ENCODE measurements at regions not wholly inside any gene's neighbourhood (a gene's known extent, or its start where the extent isn't known, plus 50 kb on each side); places are given as distances from the start of the nearest gene placed in this dataset.

DNA sequence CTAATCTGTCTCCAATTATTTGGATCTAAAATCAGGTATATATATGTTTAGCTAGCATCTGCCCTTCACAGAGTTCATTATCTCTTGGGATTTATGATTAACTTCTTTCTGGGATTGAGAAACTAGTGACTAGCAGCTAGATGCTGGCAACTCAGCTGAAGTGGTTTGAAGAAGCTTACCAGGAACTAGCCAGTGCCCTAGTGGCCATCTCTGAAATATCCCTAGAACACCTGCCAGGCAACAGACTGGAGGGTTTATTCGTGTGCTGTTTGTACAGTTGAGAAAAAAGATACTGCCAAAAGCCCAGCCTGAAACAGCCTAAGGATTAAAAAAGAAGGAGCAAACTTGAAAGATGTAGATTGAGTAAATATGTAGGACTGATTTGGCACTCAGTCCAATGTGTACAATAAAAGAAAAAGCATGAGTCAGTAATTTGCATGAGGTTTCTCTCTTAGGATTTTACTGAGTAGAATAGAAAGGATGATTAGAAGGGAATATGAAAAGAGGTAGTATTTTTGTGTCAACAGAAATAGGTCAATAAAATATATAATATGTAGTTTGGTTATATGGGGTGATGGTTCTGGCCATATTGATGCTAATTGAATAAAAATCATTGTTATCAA, 1144.6 kb upstream of the ADGRL2 start:
- TF ChIP-seq CEBPB (IDR thresholded peaks at IDR 0.05) (no peak), RAD21 (IDR thresholded peaks at IDR 0.05; ENCODE audit: low read depth) (peak; percentile 24)

DNA sequence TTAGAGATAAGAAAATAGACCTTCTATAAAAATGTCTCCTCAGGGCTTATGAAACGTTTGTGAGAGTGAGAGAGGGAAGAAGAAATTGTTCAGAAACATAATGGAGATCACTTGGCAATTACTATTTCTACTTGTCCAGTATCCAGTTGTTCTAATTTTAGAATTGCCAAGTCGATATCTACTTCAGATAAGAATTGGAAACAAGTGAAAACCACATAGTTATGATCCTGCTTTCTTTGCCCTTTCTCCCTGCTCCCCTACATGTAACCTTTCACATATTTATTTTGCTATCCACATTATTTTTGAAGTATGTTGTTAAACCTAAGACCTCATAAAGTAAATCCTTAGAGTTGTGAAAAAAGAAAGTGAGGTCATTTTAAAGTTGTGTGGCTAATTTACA, 1154.7 kb upstream of the ADGRL2 start:
- TF ChIP-seq TAF1 (IDR thresholded peaks at IDR 0.05; ENCODE audit: low read depth): no peak
- TF ChIP-seq, protein P1, sequence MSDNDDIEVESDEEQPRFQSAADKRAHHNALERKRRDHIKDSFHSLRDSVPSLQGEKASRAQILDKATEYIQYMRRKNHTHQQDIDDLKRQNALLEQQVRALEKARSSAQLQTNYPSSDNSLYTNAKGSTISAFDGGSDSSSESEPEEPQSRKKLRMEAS (IDR thresholded peaks at IDR 0.05): no peak
- no peak for TF ChIP-seq CEBPB (IDR thresholded peaks at IDR 0.05)
- TF ChIP-seq NFIC (IDR thresholded peaks at IDR 0.05): no peak
- no peak for TF ChIP-seq TCF12 (IDR thresholded peaks at IDR 0.05; ENCODE audit: low read depth)
- TF ChIP-seq CREB1 (IDR thresholded peaks at IDR 0.05; ENCODE audit: low read depth): no peak
- TF ChIP-seq YY1 (IDR thresholded peaks at IDR 0.05; ENCODE audit: low read depth): no peak
- TF ChIP-seq, protein P2, sequence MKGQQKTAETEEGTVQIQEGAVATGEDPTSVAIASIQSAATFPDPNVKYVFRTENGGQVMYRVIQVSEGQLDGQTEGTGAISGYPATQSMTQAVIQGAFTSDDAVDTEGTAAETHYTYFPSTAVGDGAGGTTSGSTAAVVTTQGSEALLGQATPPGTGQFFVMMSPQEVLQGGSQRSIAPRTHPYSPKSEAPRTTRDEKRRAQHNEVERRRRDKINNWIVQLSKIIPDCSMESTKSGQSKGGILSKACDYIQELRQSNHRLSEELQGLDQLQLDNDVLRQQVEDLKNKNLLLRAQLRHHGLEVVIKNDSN (IDR thresholded peaks at IDR 0.05): no peak
- TF ChIP-seq EP300 (IDR thresholded peaks at IDR 0.05; ENCODE audit: borderline replicate concordance): no peak
- no peak for TF ChIP-seq FOXM1 (IDR thresholded peaks at IDR 0.05; ENCODE audit: borderline replicate concordance, low read depth)
- no peak for TF ChIP-seq ZBTB7A (IDR thresholded peaks at IDR 0.05; ENCODE audit: low read depth)
- TF ChIP-seq, protein P3, sequence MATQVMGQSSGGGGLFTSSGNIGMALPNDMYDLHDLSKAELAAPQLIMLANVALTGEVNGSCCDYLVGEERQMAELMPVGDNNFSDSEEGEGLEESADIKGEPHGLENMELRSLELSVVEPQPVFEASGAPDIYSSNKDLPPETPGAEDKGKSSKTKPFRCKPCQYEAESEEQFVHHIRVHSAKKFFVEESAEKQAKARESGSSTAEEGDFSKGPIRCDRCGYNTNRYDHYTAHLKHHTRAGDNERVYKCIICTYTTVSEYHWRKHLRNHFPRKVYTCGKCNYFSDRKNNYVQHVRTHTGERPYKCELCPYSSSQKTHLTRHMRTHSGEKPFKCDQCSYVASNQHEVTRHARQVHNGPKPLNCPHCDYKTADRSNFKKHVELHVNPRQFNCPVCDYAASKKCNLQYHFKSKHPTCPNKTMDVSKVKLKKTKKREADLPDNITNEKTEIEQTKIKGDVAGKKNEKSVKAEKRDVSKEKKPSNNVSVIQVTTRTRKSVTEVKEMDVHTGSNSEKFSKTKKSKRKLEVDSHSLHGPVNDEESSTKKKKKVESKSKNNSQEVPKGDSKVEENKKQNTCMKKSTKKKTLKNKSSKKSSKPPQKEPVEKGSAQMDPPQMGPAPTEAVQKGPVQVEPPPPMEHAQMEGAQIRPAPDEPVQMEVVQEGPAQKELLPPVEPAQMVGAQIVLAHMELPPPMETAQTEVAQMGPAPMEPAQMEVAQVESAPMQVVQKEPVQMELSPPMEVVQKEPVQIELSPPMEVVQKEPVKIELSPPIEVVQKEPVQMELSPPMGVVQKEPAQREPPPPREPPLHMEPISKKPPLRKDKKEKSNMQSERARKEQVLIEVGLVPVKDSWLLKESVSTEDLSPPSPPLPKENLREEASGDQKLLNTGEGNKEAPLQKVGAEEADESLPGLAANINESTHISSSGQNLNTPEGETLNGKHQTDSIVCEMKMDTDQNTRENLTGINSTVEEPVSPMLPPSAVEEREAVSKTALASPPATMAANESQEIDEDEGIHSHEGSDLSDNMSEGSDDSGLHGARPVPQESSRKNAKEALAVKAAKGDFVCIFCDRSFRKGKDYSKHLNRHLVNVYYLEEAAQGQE (IDR thresholded peaks at IDR 0.05; ENCODE audit: low read depth): no peak
- no peak for TF ChIP-seq EGR1 (IDR thresholded peaks at IDR 0.05)
- TF ChIP-seq TEAD4 (IDR thresholded peaks at IDR 0.05): no peak
- TF ChIP-seq RAD21 (IDR thresholded peaks at IDR 0.05; ENCODE audit: low read depth): no peak

DNA sequence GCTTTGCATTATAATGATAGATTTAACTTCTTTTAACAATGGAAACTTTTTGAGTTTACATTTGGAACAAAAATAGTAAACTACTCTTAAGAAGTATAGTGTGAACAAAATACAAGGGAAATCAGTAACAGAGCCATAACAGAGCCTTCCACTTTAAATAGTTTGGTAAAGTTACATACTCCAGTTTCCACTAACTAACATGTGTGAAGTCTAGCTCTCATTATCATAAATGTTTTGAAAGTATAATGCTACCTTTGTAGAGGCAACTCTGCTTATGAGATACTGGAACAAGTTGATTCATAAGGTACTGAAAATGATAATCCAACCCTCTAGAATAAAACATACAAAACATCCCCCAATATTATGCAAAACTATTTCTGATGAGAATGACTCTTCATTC, 1155.1 kb upstream of the ADGRL2 start:
- TF ChIP-seq TCF12 (IDR thresholded peaks at IDR 0.05; ENCODE audit: low read depth) (no peak), ZBTB7A (IDR thresholded peaks at IDR 0.05; ENCODE audit: low read depth) (no peak)

DNA sequence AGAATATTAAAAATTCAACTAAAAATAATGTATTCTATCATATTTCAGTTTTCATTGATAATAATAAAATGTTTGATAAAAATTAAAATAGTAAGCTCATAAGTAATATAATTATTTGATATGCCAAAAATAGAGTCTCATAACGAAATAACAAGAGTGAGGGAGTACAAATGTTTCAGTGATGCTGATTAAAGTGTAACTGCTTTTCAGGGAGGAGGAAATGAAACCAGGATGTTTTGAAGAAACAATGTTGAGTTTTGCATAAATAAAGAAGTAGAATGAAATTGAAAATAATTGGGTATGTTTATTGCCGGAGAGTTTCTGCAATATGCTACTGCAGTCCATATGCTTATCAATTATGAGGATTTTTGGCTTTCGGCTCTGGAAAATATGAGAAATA, 1159.8 kb upstream of the ADGRL2 start:
- TF ChIP-seq TEAD4 (IDR thresholded peaks at IDR 0.05): no peak
- TF ChIP-seq EGR1 (IDR thresholded peaks at IDR 0.05): no peak
- no peak for TF ChIP-seq ZBTB7A (IDR thresholded peaks at IDR 0.05; ENCODE audit: low read depth)
- TF ChIP-seq TCF12 (IDR thresholded peaks at IDR 0.05; ENCODE audit: low read depth): no peak

DNA sequence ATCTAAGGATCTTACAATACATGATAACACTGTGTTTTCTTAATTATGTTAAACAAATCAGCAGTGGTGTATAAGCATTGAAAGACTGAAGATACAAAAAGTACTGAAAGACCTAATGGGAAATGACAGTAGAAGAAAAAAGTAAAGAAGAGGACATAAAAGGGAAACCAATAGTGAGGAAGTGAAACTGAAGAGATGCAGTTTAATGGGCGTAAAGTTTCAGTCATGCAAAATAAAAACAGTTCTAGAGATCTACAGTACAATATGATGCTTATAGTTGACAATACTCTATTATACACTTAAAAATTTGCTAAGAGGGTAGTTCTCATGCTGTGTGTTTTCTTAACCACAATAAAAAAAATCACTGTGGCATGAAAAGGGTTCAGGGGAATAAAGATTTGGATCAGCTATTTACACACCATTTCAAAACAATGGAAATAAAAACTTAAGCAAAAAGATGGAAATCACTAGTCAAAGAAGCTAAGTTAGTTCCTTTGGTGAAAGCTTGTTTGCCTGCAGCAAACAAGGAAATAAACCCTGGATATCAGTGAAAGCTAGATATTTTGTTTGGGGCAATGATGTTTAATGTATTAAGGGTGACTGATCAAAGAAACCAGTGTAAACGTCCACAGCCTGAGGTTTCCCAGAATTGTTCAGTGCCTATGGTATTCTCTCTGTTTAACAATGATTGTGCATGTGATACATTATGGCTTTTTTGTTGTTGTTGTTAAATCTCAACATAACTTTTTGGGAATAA, 1160.8 kb upstream of the ADGRL2 start:
- TF ChIP-seq RAD21 (IDR thresholded peaks at IDR 0.05; ENCODE audit: low read depth): no peak
- no peak for TF ChIP-seq CEBPB (IDR thresholded peaks at IDR 0.05)
- TF ChIP-seq TCF12 (IDR thresholded peaks at IDR 0.05; ENCODE audit: low read depth): no peak
- TF ChIP-seq TEAD4 (IDR thresholded peaks at IDR 0.05): no peak
- TF ChIP-seq FOXM1 (IDR thresholded peaks at IDR 0.05; ENCODE audit: borderline replicate concordance, low read depth): no peak
- TF ChIP-seq YY1 (IDR thresholded peaks at IDR 0.05; ENCODE audit: low read depth): no peak
- TF ChIP-seq, protein P1 (IDR thresholded peaks at IDR 0.05): no peak
- TF ChIP-seq, protein P3 (IDR thresholded peaks at IDR 0.05; ENCODE audit: low read depth): no peak
- no peak for TF ChIP-seq NFIC (IDR thresholded peaks at IDR 0.05)
- no peak for TF ChIP-seq EP300 (IDR thresholded peaks at IDR 0.05; ENCODE audit: borderline replicate concordance)
- no peak for TF ChIP-seq ZBTB7A (IDR thresholded peaks at IDR 0.05; ENCODE audit: low read depth)
- TF ChIP-seq, protein P2 (IDR thresholded peaks at IDR 0.05): no peak
- no peak for TF ChIP-seq EGR1 (IDR thresholded peaks at IDR 0.05)
- no peak for TF ChIP-seq TAF1 (IDR thresholded peaks at IDR 0.05; ENCODE audit: low read depth)
- no peak for TF ChIP-seq CREB1 (IDR thresholded peaks at IDR 0.05; ENCODE audit: low read depth)
